Body of pancreas (tissue), 4 donors: ENCODE measurements at regions not wholly inside any gene's neighbourhood (a gene's known extent, or its start where the extent isn't known, plus 50 kb on each side); places are given as distances from the start of the nearest gene placed in this dataset.

Experiments
- CTCF ChIP-seq, 7 experiments: fragments of 450-650 bp in 4 of 7; fragments of 200-600 bp in 3 of 7; sonication (generic) in 3 of 7; IDR thresholded peaks; one replicate each; pipeline ENCODE4 v1.5.1; 2016 to 2019; ENCODE audit warnings: antibody characterized with exemption in 7 of 7
- POLR2A ChIP-seq, 3 donors: fragments of 450-650 bp; IDR thresholded peaks; one replicate each; pipeline ENCODE4 v1.6.1; 2016; ENCODE audit warnings: antibody characterized with exemption in 3 of 3, mild to moderate bottlenecking in 2 of 3

DNA sequence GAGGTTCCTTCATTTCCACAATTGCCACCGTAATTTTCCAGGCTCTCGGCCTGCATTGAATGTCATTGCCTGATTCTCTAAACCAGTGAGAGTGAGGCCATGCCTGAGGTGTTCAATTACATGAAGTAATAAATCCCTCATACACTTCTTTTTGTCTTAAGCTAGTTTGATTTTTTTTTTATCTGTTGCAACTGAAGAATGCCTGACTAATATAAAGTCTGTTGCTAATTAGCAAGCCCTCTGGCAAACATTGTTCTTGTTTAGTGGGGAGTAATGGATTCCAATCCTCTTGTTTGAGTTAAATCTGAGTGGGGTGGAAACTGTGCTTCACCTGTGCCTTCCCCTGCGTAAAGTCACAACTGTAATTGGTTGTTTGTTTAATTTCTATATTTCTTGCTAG is 338.1 kb upstream of the ATP10B start:
- TF ChIP-seq POLR2A (IDR thresholded peaks at IDR 0.05): no peak
- TF ChIP-seq CTCF (IDR thresholded peaks at IDR 0.05): no peak
